GM12892 (cell line): ENCODE measurements at regions not wholly inside any gene's neighbourhood (a gene's known extent, or its start where the extent isn't known, plus 50 kb on each side); places are given as distances from the start of the nearest gene placed in this dataset.

Experiments used
- POLR2A ChIP-seq: IDR thresholded peaks from 2 replicates; pipeline ENCODE4 v1.6.1; 2011; ENCODE audit warnings: low read depth, low read length, control low read depth
- POLR2AphosphoS5 ChIP-seq: IDR thresholded peaks from 2 replicates; pipeline ENCODE4 v1.6.1; 2011; ENCODE audit warnings: low read depth, low read length, control low read depth
- TAF1 ChIP-seq: IDR thresholded peaks from 2 replicates; pipeline ENCODE4 v1.6.1; 2011; ENCODE audit warnings: low read depth, mild to moderate bottlenecking, control low read depth, low read length, borderline replicate concordance

- TF ChIP-seq POLR2A (no peak), POLR2AphosphoS5 (no peak), TAF1 (no peak)
Measured at GRCh38 chr10:71145352-71145945, 66.9 kb upstream of the UNC5B start.
